Mesenteric fat pad (tissue), 1 donor: ENCODE measurements at regions not wholly inside any gene's neighbourhood (a gene's known extent, or its start where the extent isn't known, plus 50 kb on each side); places are given as distances from the start of the nearest gene placed in this dataset.
"Not testable (repeated sequence)": the region's sequence is repeated elsewhere in the genome, so short reads cannot be mapped to it uniquely, and the experiment has no call there.

ENCODE experiments used
- DNase-seq: peaks from one replicate; pipeline ENCODE4 v3.0.0-alpha.2; 2020; ENCODE audit warnings: low spot score
- donor health status: DM: yes; HTN: yes; CAD: no.

GRCh38 chr2:56801214-56801613 is 617.4 kb downstream of the CCDC85A start:
- no peak for DNase-seq

GRCh38 chr2:56801770-56802169 is 618.0 kb downstream of the CCDC85A start:
- no peak for DNase-seq

GRCh38 chr2:56803596-56803995 is 619.8 kb downstream of the CCDC85A start:
- no peak for DNase-seq

GRCh38 chr2:56806924-56807323 is 623.1 kb downstream of the CCDC85A start:
- DNase-seq, result no peak

GRCh38 chr2:56807861-56808260 is 624.1 kb downstream of the CCDC85A start:
- no peak for DNase-seq

GRCh38 chr2:56811401-56811800 is 627.6 kb downstream of the CCDC85A start:
- no peak for DNase-seq

- DNase-seq, result no peak
These were observed 628.6 kb downstream of the CCDC85A start for GRCh38 chr2:56812432-56812831.

GRCh38 chr2:56813490-56813889 is 629.7 kb downstream of the CCDC85A start:
- DNase-seq, result no peak

GRCh38 chr2:56816666-56817065 is 632.9 kb downstream of the CCDC85A start:
- DNase-seq, result no peak

- DNase-seq, result no peak
These were observed 648.0 kb downstream of the CCDC85A start for GRCh38 chr2:56831780-56832179.

- DNase-seq, result no peak
These were observed 650.9 kb downstream of the CCDC85A start for GRCh38 chr2:56834686-56835085.

GRCh38 chr2:56840009-56840408 is 656.2 kb downstream of the CCDC85A start:
- DNase-seq, result not testable (repeated sequence)

GRCh38 chr2:56860991-56861390 is 677.2 kb downstream of the CCDC85A start:
- no peak for DNase-seq

- no peak for DNase-seq
These were observed 687.9 kb downstream of the CCDC85A start for GRCh38 chr2:56871644-56872043.

- DNase-seq, result no peak
These were observed 690.9 kb downstream of the CCDC85A start for GRCh38 chr2:56874717-56875116.

- DNase-seq, result no peak
These were observed 705.9 kb downstream of the CCDC85A start for GRCh38 chr2:56889738-56890137.

- no peak for DNase-seq
These were observed 708.6 kb downstream of the CCDC85A start for GRCh38 chr2:56892382-56892781.

- DNase-seq, result no peak
These were observed 715.2 kb downstream of the CCDC85A start for GRCh38 chr2:56898986-56899385.

GRCh38 chr2:56912490-56912889 is 728.7 kb downstream of the CCDC85A start:
- no peak for DNase-seq

- no peak for DNase-seq
These were observed 735.0 kb downstream of the CCDC85A start for GRCh38 chr2:56918790-56919189.

- no peak for DNase-seq
These were observed 750.2 kb downstream of the CCDC85A start for GRCh38 chr2:56933976-56934375.

GRCh38 chr2:56934866-56935265 is 751.1 kb downstream of the CCDC85A start:
- no peak for DNase-seq

- DNase-seq, result no peak
These were observed 756.3 kb downstream of the CCDC85A start for GRCh38 chr2:56940054-56940453.

GRCh38 chr2:56952871-56953270 is 769.1 kb downstream of the CCDC85A start:
- DNase-seq, result no peak
